IMR-90 (cell line): ENCODE measurements at regions not wholly inside any gene's neighbourhood (a gene's known extent, or its start where the extent isn't known, plus 50 kb on each side); places are given as distances from the start of the nearest gene placed in this dataset.

ENCODE experiments used
- ATAC-seq: fragments of 200-7000 bp; cut with Tn5 transposase; 2 replicates; pipeline ENCODE4 v1.9.1; 2020; ENCODE audit warnings: low read depth, mild to moderate bottlenecking, moderate library complexity
- BruUV-seq: library from RNA; stranded (reverse); fragments of 400-500 nt; replicated peaks from 2 replicates; lab custom pipeline; 2021; lab: Mats Ljungman, UMichigan
- CTCF ChIA-PET: fragments of 300-600 bp; formaldehyde crosslinking; extraction: SDS; loops from one replicate; lab custom pipeline; 2021; ENCODE audit warnings: antibody characterized with exemption; lab: Yijun Ruan, JAX
- POLR2A ChIA-PET: fragments of 300-600 bp; sonication (Branson Sonifier 250); formaldehyde crosslinking; loops from one replicate; lab custom pipeline; 2022; ENCODE audit warnings: antibody characterized with exemption; ENCODE audit not compliant: unreplicated experiment; lab: Charles Lee
- DNase-seq: peaks from one replicate; pipeline ENCODE4 v3.0.0; 2013
- H2AFZ ChIP-seq: replicated peaks from 2 replicates; pipeline ENCODE3; 2013; ENCODE audit warnings: low read length, mild to moderate bottlenecking; ENCODE audit not compliant: poor library complexity
- H2AK5ac ChIP-seq: 2 replicates; pipeline ENCODE4 v1.6.1; 2013; ENCODE audit warnings: low read depth, low read length, inconsistent platforms
- H2AK9ac ChIP-seq: replicated peaks from 2 replicates; pipeline ENCODE3; 2013; ENCODE audit warnings: mild to moderate bottlenecking, low read depth, low read length, moderate library complexity; ENCODE audit not compliant: poor library complexity
- H2BK120ac ChIP-seq: 2 replicates; pipeline ENCODE4 v1.6.1; 2013; ENCODE audit warnings: low read depth, low read length, inconsistent platforms
- H2BK15ac ChIP-seq: 3 replicates; pipeline ENCODE4 v1.6.1; 2013; ENCODE audit warnings: low read depth, low read length, inconsistent platforms
- H2BK20ac ChIP-seq: 2 replicates; pipeline ENCODE4 v1.6.1; 2013; ENCODE audit warnings: low read depth, mild to moderate bottlenecking, inconsistent platforms, low read length, moderate library complexity
- H2BK5ac ChIP-seq: 2 replicates; pipeline ENCODE4 v1.6.1; 2013; ENCODE audit warnings: mild to moderate bottlenecking, low read depth, low read length, inconsistent platforms; ENCODE audit not compliant: poor library complexity, severe bottlenecking
- H3K14ac ChIP-seq: replicated peaks from 2 replicates; pipeline ENCODE4 v1.6.1; 2013; ENCODE audit warnings: low read depth, low read length, inconsistent platforms
- H3K18ac ChIP-seq: 2 replicates; pipeline ENCODE4 v1.6.1; 2013; ENCODE audit warnings: low read depth, low read length, control low read depth
- H3K23ac ChIP-seq: 2 replicates; pipeline ENCODE4 v1.6.1; 2013; ENCODE audit warnings: low read depth, low read length, inconsistent platforms
- H3K27ac ChIP-seq: 2 replicates; pipeline ENCODE4 v1.5.1; 2013; ENCODE audit warnings: mild to moderate bottlenecking, control low read depth, low read length; ENCODE audit not compliant: insufficient read depth
- H3K27me3 ChIP-seq: 2 replicates; pipeline ENCODE4 v1.6.1; 2013; ENCODE audit warnings: low read length; ENCODE audit not compliant: control insufficient read depth, insufficient read depth
- H3K36me3 ChIP-seq: 2 replicates; pipeline ENCODE4 v1.6.1; 2013; ENCODE audit warnings: low read length, mixed read lengths; ENCODE audit not compliant: control insufficient read depth, insufficient read depth
- H3K4ac ChIP-seq: 2 replicates; pipeline ENCODE4 v1.6.1; 2013; ENCODE audit warnings: low read depth, low read length, inconsistent platforms
- H3K4me1 ChIP-seq: 2 replicates; pipeline ENCODE4 v1.6.1; 2013; ENCODE audit warnings: low read length, mixed read lengths; ENCODE audit not compliant: control insufficient read depth, insufficient read depth
- H3K4me2 ChIP-seq: 2 replicates; pipeline ENCODE4 v1.6.1; 2013; ENCODE audit warnings: low read depth, mild to moderate bottlenecking, control low read depth, low read length, moderate library complexity
- H3K4me3 ChIP-seq: 2 replicates; pipeline ENCODE4 v1.5.1; 2013; ENCODE audit warnings: low read depth, mild to moderate bottlenecking, control low read depth, low read length, moderate library complexity; ENCODE audit not compliant: insufficient read depth
- H3K56ac ChIP-seq: 2 replicates; pipeline ENCODE4 v1.6.1; 2013; ENCODE audit warnings: low read length, inconsistent platforms; ENCODE audit not compliant: insufficient read depth; ENCODE audit errors: extremely low read depth
- H3K79me1 ChIP-seq, 2 experiments: 2 replicates each; pipeline ENCODE4 v1.6.1; 2013; ENCODE audit warnings: low read length in 2 of 2, inconsistent platforms in 1 of 2, low read depth in 1 of 2
- H3K9ac ChIP-seq: 2 replicates; pipeline ENCODE4 v1.6.1; 2013; ENCODE audit warnings: low read depth, low read length, control low read depth
- H3K9me1 ChIP-seq: 2 replicates; pipeline ENCODE4 v1.6.1; 2013; ENCODE audit warnings: low read length, inconsistent platforms; ENCODE audit not compliant: insufficient read depth
- H3K9me3 ChIP-seq: 2 replicates; pipeline ENCODE4 v1.6.1; 2013; ENCODE audit warnings: low read length; ENCODE audit not compliant: control insufficient read depth, insufficient read depth
- H4K20me1 ChIP-seq: 2 replicates; pipeline ENCODE4 v1.6.1; 2013; ENCODE audit warnings: low read length, inconsistent platforms; ENCODE audit not compliant: insufficient read depth
- H4K5ac ChIP-seq: 2 replicates; pipeline ENCODE4 v1.6.1; 2013; ENCODE audit warnings: mild to moderate bottlenecking, low read depth, low read length, control low read depth
- H4K8ac ChIP-seq, 2 experiments: 2 replicates each; pipeline ENCODE4 v1.6.1; 2013; ENCODE audit warnings: low read depth in 2 of 2, low read length in 2 of 2, control low read depth in 1 of 2, inconsistent platforms in 1 of 2
- H4K91ac ChIP-seq: 2 replicates; pipeline ENCODE4 v1.6.1; 2013; ENCODE audit warnings: low read depth, low read length, inconsistent platforms; ENCODE audit not compliant: insufficient read depth
- BHLHE40 ChIP-seq: fragments of 150-350 bp; IDR thresholded peaks from 2 replicates; pipeline ENCODE4 v1.6.1; 2016; ENCODE audit warnings: mild to moderate bottlenecking, low read depth, low read length
- CEBPB ChIP-seq: IDR thresholded peaks from 2 replicates; pipeline ENCODE4 v1.6.1; 2012; ENCODE audit warnings: low read depth, low read length, improper control_type of control experiment
- CHD1 ChIP-seq: IDR thresholded peaks from 2 replicates; pipeline ENCODE4 v1.6.1; 2012; ENCODE audit warnings: low read depth, low read length, improper control_type of control experiment
- MAFK ChIP-seq: IDR thresholded peaks from 2 replicates; pipeline ENCODE4 v1.6.1; 2012; ENCODE audit warnings: low read depth, low read length, improper control_type of control experiment
- NFE2L2 ChIP-seq: fragments of 150-350 bp; IDR thresholded peaks from 2 replicates; pipeline ENCODE4 v1.6.1; 2016; ENCODE audit warnings: low read depth, mild to moderate bottlenecking, low read length
- POLR2A ChIP-seq: IDR thresholded peaks from 2 replicates; pipeline ENCODE4 v1.6.1; 2012; ENCODE audit warnings: mild to moderate bottlenecking, low read depth, low read length
- RAD21 ChIP-seq: IDR thresholded peaks from 2 replicates; pipeline ENCODE4 v1.6.1; 2012; ENCODE audit warnings: low read length, improper control_type of control experiment
- RCOR1 ChIP-seq: IDR thresholded peaks from 2 replicates; pipeline ENCODE4 v1.6.1; 2012; ENCODE audit warnings: mild to moderate bottlenecking, low read length, improper control_type of control experiment; ENCODE audit not compliant: insufficient replicate concordance
- WGBS, 2 experiments: methylation state at CpG; one replicate each; pipeline versions ENCODE4 v1.1.5 to v1.1.7; 2013; ENCODE audit warnings: missing lambda C conversion rate in 2 of 2; ENCODE audit not compliant: insufficient read length in 1 of 2; ENCODE audit errors: extremely low coverage in 2 of 2; 5-methylcytosine and 5-hydroxymethylcytosine counted together
- dilution Hi-C: fragments of 300-500 bp; cut with HindIII; formaldehyde crosslinking; loops from one replicate; pipeline ENCODE4 v1.14.3; 2018; ENCODE audit warnings: low sequenced_read_pairs; ENCODE audit not compliant: unreplicated experiment
- in situ Hi-C: fragments of 300-500 bp; cut with MboI; formaldehyde crosslinking; loops from 3 replicates; pipeline ENCODE4 v1.14.3; 2019; ENCODE audit warnings: low sequenced_read_pairs, inconsistent platforms, mixed read lengths
- intact Hi-C: fragments of 100-400 bp; cut with micrococcal nuclease; formaldehyde crosslinking; loops from 2 replicates; pipeline ENCODE4 v1.10.0; 2022
- TF ChIP-seq, protein P1 (sequence below): fragments of 150-350 bp; IDR thresholded peaks from 2 replicates; pipeline ENCODE4 v1.6.1; 2017; ENCODE audit warnings: mild to moderate bottlenecking, antibody characterized with exemption, low read length, low read depth

DNA sequence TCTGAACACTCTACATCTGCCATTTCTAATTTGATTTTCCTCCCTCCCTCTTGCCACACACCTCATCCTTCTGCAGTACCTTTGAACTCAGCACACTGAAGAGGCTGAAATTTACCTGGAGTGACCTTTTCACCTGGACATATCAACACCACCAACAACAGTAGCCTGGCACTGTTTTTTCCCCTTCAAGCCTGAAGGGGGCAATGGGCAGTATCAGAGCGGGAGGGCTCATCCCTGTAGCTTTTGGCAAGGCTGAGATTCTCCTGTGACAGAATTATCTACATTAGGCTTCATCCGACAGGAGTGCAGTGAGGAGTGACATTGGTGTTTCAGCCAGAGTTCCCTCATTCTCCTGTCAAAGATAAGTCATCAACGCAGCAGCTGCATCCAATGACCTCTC, 312.8 kb upstream of the SPTLC3 start:
- POLR2A ChIA-PET = no interaction called here
- Histone ChIP-seq H3K4ac (no peak overlapping the region), H2BK120ac (no peak overlapping the region), H3K4me2 (no peak overlapping the region), H2AK5ac (no peak overlapping the region), H3K56ac (no peak overlapping the region), H3K27ac (no peak overlapping the region), H3K4me1 (no peaks in the 10 kb centered on the region), H2AFZ (no peak overlapping the region), H3K9ac (no peak overlapping the region), H3K14ac (no peak overlapping the region), H3K9me3 (peaks cover 19% of the 10 kb centered on the region), H3K4me3 (no peak overlapping the region), H2AK9ac (no peak overlapping the region), H3K23ac (no peak overlapping the region), H3K79me1 (no peaks in the 10 kb centered on the region), H3K36me3 (no peaks in the 10 kb centered on the region), H3K18ac (no peak overlapping the region), H2BK20ac (no peak overlapping the region), H2BK5ac (no peak overlapping the region), H4K5ac (no peak overlapping the region), H4K91ac (no peak overlapping the region), H3K27me3 (no peaks in the 10 kb centered on the region), H2BK15ac (no peak overlapping the region), H4K8ac (no peak overlapping the region), H4K20me1 (no peaks in the 10 kb centered on the region), H3K9me1 (no peaks in the 10 kb centered on the region)
- WGBS, 2 experiments = no CpG with 5 or more reads among the region's 3 CpGs
- CTCF ChIA-PET = no interaction called here
- ATAC-seq (no peak), DNase-seq (no peak)
- intact Hi-C loops (no loop called here), in situ Hi-C loops (no loop called here), dilution Hi-C loops (no loop called here)
- TF ChIP-seq MAFK (no peak), NFE2L2 (no peak), POLR2A (no peak), BHLHE40 (no peak), RCOR1 (no peak), CHD1 (no peak), RAD21 (no peak), CEBPB (no peak)
- TF ChIP-seq, protein P1, sequence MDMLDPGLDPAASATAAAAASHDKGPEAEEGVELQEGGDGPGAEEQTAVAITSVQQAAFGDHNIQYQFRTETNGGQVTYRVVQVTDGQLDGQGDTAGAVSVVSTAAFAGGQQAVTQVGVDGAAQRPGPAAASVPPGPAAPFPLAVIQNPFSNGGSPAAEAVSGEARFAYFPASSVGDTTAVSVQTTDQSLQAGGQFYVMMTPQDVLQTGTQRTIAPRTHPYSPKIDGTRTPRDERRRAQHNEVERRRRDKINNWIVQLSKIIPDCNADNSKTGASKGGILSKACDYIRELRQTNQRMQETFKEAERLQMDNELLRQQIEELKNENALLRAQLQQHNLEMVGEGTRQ = no peak
- BruUV-seq = no TSS peak
